ENCODE measurements at regions not wholly inside any gene's neighbourhood (a gene's known extent, or its start where the extent isn't known, plus 50 kb on each side); places are given as distances from the start of the nearest gene placed in this dataset.

DNA sequence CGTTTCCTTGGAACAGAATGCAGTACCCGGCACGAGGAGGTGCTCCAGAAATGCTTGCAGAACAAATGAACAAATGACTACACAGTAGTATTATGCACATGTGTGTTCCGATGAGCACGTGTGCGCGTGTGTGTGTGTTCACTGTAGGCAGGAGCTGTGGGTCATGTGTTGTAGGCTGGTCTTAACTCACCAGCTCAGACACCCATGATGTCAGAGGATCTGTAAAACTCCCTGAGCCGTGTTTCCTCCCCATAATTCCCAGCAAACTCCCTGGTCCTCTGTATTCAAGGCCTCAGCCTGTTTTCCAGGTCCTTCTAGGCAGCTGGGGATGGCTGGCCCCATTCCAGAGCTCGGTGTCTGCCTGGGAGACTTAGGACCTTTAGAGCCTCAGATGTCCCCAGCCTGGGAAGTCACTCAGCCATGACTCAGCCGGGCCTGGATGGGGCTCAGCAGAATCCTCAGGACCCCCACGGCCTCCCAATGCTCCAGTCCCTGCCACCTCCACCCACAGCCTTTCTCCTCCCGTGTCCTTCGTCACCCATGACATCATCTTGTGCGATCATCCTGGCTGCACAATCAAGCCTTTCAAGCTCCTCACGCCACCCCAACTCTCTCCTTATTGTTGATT, 475.0 kb upstream of the SULF2 start:
- Histone ChIP-seq H3K27me3 (ENCODE audit: control insufficient read depth, insufficient read depth, low read length) (no peaks in the 10 kb centered on the region), H3K4me3 (ENCODE audit: low read length) (no peak overlapping the region), H3K9ac (ENCODE audit: low read length) (no peak overlapping the region), H3K27ac (ENCODE audit: low read depth, low read length) (no peak overlapping the region), H3K36me3 (ENCODE audit: control insufficient read depth, insufficient read depth, low read length) (no peaks in the 10 kb centered on the region), H3K4me1 (ENCODE audit: control insufficient read depth, insufficient read depth, low read length) (no peaks in the 10 kb centered on the region)

- Histone ChIP-seq H3K4me1 (ENCODE audit: control insufficient read depth, insufficient read depth, low read length) (no peaks in the 10 kb centered on the region), H3K4me3 (ENCODE audit: low read length) (no peak overlapping the region), H3K27me3 (ENCODE audit: control insufficient read depth, insufficient read depth, low read length) (no peaks in the 10 kb centered on the region), H3K27ac (ENCODE audit: low read depth, low read length) (no peak overlapping the region), H3K9ac (ENCODE audit: low read length) (no peak overlapping the region), H3K36me3 (ENCODE audit: control insufficient read depth, insufficient read depth, low read length) (no peaks in the 10 kb centered on the region)
Observed at GRCh38 chr20:48259456-48259855, 474.2 kb upstream of the SULF2 start.

- H3K4me1 ChIP-seq (ENCODE audit: control insufficient read depth, insufficient read depth, low read length): no peaks in the 10 kb centered on the region
- no peak overlapping the region for H3K27ac ChIP-seq (ENCODE audit: low read depth, low read length)
- no peaks in the 10 kb centered on the region for H3K36me3 ChIP-seq (ENCODE audit: control insufficient read depth, insufficient read depth, low read length)
- H3K9ac ChIP-seq (ENCODE audit: low read length): no peak overlapping the region
- no peaks in the 10 kb centered on the region for H3K27me3 ChIP-seq (ENCODE audit: control insufficient read depth, insufficient read depth, low read length)
- no peak overlapping the region for H3K4me3 ChIP-seq (ENCODE audit: low read length)
Observed at GRCh38 chr20:48257833-48258232, 472.6 kb upstream of the SULF2 start.

DNA sequence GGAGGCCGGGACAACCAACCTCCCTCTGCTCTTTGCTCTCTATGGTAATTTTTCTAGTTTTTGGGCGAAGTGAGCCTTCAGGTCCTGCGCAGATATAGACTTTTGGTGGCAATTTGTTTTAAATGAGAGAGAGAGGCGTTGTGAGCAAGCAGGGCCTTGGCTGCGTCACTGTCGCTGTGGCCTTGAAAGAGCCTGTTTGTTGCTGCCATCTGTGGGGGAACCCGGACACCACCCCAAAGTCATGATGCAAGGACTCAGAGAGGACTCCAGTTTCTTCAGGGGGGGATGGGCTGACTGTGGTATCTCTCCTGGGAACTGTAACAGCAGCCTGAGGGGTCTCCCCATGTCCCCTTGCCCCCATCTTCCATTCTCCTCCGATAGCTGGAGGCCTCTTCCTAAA, 462.7 kb upstream of the SULF2 start:
- Histone ChIP-seq H3K4me1 (ENCODE audit: control insufficient read depth, insufficient read depth, low read length) (no peaks in the 10 kb centered on the region), H3K27ac (ENCODE audit: low read depth, low read length) (no peak overlapping the region)

GRCh38 chr20:48246061-48246790, 460.9 kb upstream of the SULF2 start:
- Histone ChIP-seq H3K4me1 (ENCODE audit: control insufficient read depth, insufficient read depth, low read length) (no peaks in the 10 kb centered on the region), H3K9ac (ENCODE audit: low read length) (no peak overlapping the region), H3K36me3 (ENCODE audit: control insufficient read depth, insufficient read depth, low read length) (no peaks in the 10 kb centered on the region), H3K4me3 (ENCODE audit: low read length) (no peak overlapping the region), H3K27ac (ENCODE audit: low read depth, low read length) (no peak overlapping the region), H3K27me3 (ENCODE audit: control insufficient read depth, insufficient read depth, low read length) (no peaks in the 10 kb centered on the region)

More for the DNA sequence above, 462.7 kb upstream of the SULF2 start:
- no peaks in the 10 kb centered on the region for H3K27me3 ChIP-seq (ENCODE audit: control insufficient read depth, insufficient read depth, low read length)
- H3K36me3 ChIP-seq (ENCODE audit: control insufficient read depth, insufficient read depth, low read length): no peaks in the 10 kb centered on the region
- no peak overlapping the region for H3K4me3 ChIP-seq (ENCODE audit: low read length)
- no peak overlapping the region for H3K9ac ChIP-seq (ENCODE audit: low read length)

GRCh38 chr20:48242623-48243022, 457.3 kb upstream of the SULF2 start:
- Histone ChIP-seq H3K4me3 (ENCODE audit: low read length) (no peak overlapping the region), H3K36me3 (ENCODE audit: control insufficient read depth, insufficient read depth, low read length) (no peaks in the 10 kb centered on the region), H3K27me3 (ENCODE audit: control insufficient read depth, insufficient read depth, low read length) (no peaks in the 10 kb centered on the region), H3K27ac (ENCODE audit: low read depth, low read length) (no peak overlapping the region), H3K9ac (ENCODE audit: low read length) (no peak overlapping the region), H3K4me1 (ENCODE audit: control insufficient read depth, insufficient read depth, low read length) (no peaks in the 10 kb centered on the region)

- H3K27ac ChIP-seq (ENCODE audit: low read depth, low read length): no peak overlapping the region
- peaks cover 8% of the 10 kb centered on the region for H3K4me1 ChIP-seq (ENCODE audit: control insufficient read depth, insufficient read depth, low read length)
- H3K36me3 ChIP-seq (ENCODE audit: control insufficient read depth, insufficient read depth, low read length): no peaks in the 10 kb centered on the region
- no peaks in the 10 kb centered on the region for H3K27me3 ChIP-seq (ENCODE audit: control insufficient read depth, insufficient read depth, low read length)
- H3K4me3 ChIP-seq (ENCODE audit: low read length): no peak overlapping the region
- H3K9ac ChIP-seq (ENCODE audit: low read length): no peak overlapping the region
Observed at GRCh38 chr20:48241482-48241881, 456.2 kb upstream of the SULF2 start.

DNA sequence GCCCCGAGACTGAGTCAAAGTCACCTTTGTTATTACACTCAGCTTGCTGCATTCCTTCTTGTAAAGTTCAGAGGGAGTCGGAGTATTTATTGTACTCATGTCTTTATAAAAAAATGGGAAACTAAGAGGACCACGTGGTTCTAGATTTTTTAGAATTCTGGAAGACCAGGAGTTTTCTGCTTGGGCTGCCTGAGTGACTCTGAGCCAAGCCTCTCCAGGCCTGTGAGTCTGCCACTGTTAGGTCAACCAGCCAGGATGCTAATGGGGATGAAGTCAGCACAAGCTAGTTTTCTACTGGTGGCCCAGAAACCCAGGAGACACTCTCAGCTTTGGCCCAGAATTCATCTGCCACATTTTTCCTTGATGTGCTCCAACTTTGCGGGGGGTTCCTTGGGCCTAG, 453.5 kb upstream of the SULF2 start:
- Histone ChIP-seq H3K27ac (ENCODE audit: low read depth, low read length) (peak overlapping the region; percentile 53), H3K4me1 (ENCODE audit: control insufficient read depth, insufficient read depth, low read length) (peaks cover 13% of the 10 kb centered on the region), H3K9ac (ENCODE audit: low read length) (no peak overlapping the region), H3K36me3 (ENCODE audit: control insufficient read depth, insufficient read depth, low read length) (no peaks in the 10 kb centered on the region), H3K4me3 (ENCODE audit: low read length) (no peak overlapping the region), H3K27me3 (ENCODE audit: control insufficient read depth, insufficient read depth, low read length) (no peaks in the 10 kb centered on the region)

DNA sequence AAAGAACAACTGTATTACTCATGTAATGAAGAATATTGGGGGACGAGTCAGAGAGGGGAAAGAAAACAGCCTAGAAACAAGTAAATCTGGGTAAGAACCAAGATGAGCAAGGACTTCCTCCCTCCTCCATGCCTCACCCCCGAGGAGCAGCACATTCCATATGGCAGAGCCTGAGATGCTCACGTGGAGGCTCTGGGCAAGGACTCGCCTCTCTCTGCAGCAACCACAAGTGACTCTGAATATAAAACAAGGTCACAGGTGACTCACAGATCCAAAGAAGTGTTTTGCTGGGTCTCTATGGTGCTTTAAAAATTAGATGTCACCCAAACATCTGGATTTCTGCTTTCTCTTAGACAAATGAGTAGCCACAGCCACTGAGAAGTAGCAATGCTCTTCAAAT, 453.0 kb upstream of the SULF2 start:
- no peaks in the 10 kb centered on the region for H3K36me3 ChIP-seq (ENCODE audit: control insufficient read depth, insufficient read depth, low read length)
- H3K9ac ChIP-seq (ENCODE audit: low read length): no peak overlapping the region
- H3K27me3 ChIP-seq (ENCODE audit: control insufficient read depth, insufficient read depth, low read length): no peaks in the 10 kb centered on the region
- no peak overlapping the region for H3K4me3 ChIP-seq (ENCODE audit: low read length)
- peak overlapping the region; percentile 67 for H3K27ac ChIP-seq (ENCODE audit: low read depth, low read length)
- peaks cover 13% of the 10 kb centered on the region for H3K4me1 ChIP-seq (ENCODE audit: control insufficient read depth, insufficient read depth, low read length)

DNA sequence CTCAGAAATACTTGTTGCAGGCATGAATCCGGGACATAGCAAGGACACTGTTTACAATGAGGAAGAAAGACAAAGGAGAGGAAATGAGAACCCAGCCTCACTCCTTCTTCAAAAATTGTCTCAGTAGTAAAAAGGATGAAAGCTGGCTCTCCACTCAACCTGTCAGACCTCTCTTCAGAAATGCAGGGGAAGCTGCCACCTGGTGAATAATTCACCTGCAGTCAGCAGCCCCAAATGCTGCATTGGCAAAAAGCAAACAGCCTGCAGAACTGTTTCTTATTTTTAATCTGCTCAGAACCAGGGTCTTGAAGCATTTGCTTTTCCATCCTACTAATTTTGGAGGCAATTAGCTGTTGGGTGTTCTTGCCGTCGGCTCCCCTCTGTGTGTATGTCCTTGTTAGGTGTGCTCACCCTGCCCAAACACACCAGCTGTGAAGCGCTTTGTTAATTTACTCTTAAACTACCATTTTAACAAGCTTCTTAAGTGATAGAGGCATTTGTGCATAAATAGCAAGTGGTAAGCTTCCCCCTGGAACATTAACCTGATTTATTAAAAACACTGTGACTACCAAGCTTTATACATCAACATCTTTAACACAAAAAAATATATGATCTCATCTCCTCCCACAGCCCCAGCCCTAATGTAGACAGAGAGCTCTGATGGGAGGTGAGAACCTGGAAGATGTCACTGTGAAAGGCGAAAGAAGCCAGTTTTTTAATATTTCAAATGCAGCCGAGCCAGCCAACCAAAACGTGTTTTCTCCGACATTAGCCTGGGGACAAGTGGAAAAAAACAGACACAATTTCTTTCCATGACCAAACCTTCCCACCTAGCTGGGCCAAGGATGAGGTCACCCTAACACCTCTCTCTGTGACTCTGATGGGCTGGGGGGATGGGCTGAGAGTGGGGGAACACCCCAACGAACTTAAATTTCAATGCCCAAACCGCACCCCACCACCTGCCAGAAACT, 451.0 kb upstream of the SULF2 start:
- no peaks in the 10 kb centered on the region for H3K27me3 ChIP-seq (ENCODE audit: control insufficient read depth, insufficient read depth, low read length)
- no peaks in the 10 kb centered on the region for H3K36me3 ChIP-seq (ENCODE audit: control insufficient read depth, insufficient read depth, low read length)
- H3K4me3 ChIP-seq (ENCODE audit: low read length): no peak overlapping the region
- H3K27ac ChIP-seq (ENCODE audit: low read depth, low read length): peak overlapping the region; percentile 67
- peaks cover 13% of the 10 kb centered on the region for H3K4me1 ChIP-seq (ENCODE audit: control insufficient read depth, insufficient read depth, low read length)
- no peak overlapping the region for H3K9ac ChIP-seq (ENCODE audit: low read length)

GRCh38 chr20:48234951-48235350, 449.7 kb upstream of the SULF2 start:
- Histone ChIP-seq H3K27me3 (ENCODE audit: control insufficient read depth, insufficient read depth, low read length) (no peaks in the 10 kb centered on the region), H3K4me3 (ENCODE audit: low read length) (no peak overlapping the region), H3K9ac (ENCODE audit: low read length) (no peak overlapping the region), H3K36me3 (ENCODE audit: control insufficient read depth, insufficient read depth, low read length) (no peaks in the 10 kb centered on the region), H3K27ac (ENCODE audit: low read depth, low read length) (no peak overlapping the region), H3K4me1 (ENCODE audit: control insufficient read depth, insufficient read depth, low read length) (peaks cover 13% of the 10 kb centered on the region)

GRCh38 chr20:48231253-48231930, 446.1 kb upstream of the SULF2 start:
- no peak overlapping the region for H3K9ac ChIP-seq (ENCODE audit: low read length)
- H3K4me3 ChIP-seq (ENCODE audit: low read length): no peak overlapping the region
- H3K27ac ChIP-seq (ENCODE audit: low read depth, low read length): no peak overlapping the region
- no peaks in the 10 kb centered on the region for H3K27me3 ChIP-seq (ENCODE audit: control insufficient read depth, insufficient read depth, low read length)
- peaks cover 4% of the 10 kb centered on the region for H3K4me1 ChIP-seq (ENCODE audit: control insufficient read depth, insufficient read depth, low read length)
- no peaks in the 10 kb centered on the region for H3K36me3 ChIP-seq (ENCODE audit: control insufficient read depth, insufficient read depth, low read length)
